DND-41 (cell line): ENCODE measurements at regions not wholly inside any gene's neighbourhood (a gene's known extent, or its start where the extent isn't known, plus 50 kb on each side); places are given as distances from the start of the nearest gene placed in this dataset.

ENCODE experiments used
- CTCF ChIP-seq: IDR thresholded peaks from 2 replicates; pipeline ENCODE4 v1.5.1; 2012; ENCODE audit warnings: borderline replicate concordance, low read length, moderate library complexity, mild to moderate bottlenecking; ENCODE audit not compliant: poor library complexity, severe bottlenecking; ENCODE audit errors: extremely low read depth
- EZH2 ChIP-seq: IDR thresholded peaks from 3 replicates; pipeline ENCODE4 v1.6.1; 2012; ENCODE audit warnings: borderline replicate concordance, low read depth, mild to moderate bottlenecking, moderate library complexity, low read length, inconsistent platforms; ENCODE audit not compliant: severe bottlenecking

GRCh38 chr20:40575851-40576250 is 113.2 kb downstream of the MAFB start:
- TF ChIP-seq CTCF, result no peak
- no peak for TF ChIP-seq EZH2
